AG04449 (cell line): ENCODE measurements at regions not wholly inside any gene's neighbourhood (a gene's known extent, or its start where the extent isn't known, plus 50 kb on each side); places are given as distances from the start of the nearest gene placed in this dataset.

Experiments used
- CTCF ChIA-PET: fragments of 350-600 bp; formaldehyde crosslinking; extraction: SDS; loops from one replicate; lab custom pipeline; 2021; ENCODE audit warnings: antibody characterized with exemption; lab: Yijun Ruan, JAX
- POLR2A ChIA-PET: fragments of 400-600, 350-600 bp; formaldehyde crosslinking; extraction: SDS; loops from one replicate; lab custom pipeline; 2020; ENCODE audit warnings: antibody characterized with exemption, inconsistent platforms; lab: Yijun Ruan, JAX
- DNase-seq: peaks from one replicate; pipeline ENCODE4 v3.0.0-alpha.2; 2010; ENCODE audit warnings: low read depth, low spot score
- H3K4me3 ChIP-seq: 2 replicates; pipeline ENCODE4 v1.5.1; 2011; ENCODE audit warnings: low read depth, mild to moderate bottlenecking, control low read depth, low read length
- CTCF ChIP-seq: IDR thresholded peaks from one replicate; pipeline ENCODE4 v1.5.1; 2011; ENCODE audit warnings: mild to moderate bottlenecking, moderate library complexity, low read length, control low read depth, inconsistent platforms; ENCODE audit not compliant: insufficient read depth; ENCODE audit errors: missing control alignments

GRCh38 chr3:124249038-124249437 lies 257.1 kb upstream of the ROPN1 start:
- no peak overlapping the region for H3K4me3 ChIP-seq
- POLR2A ChIA-PET = no interaction called here
- CTCF ChIA-PET = interaction anchor here (0.7 to 4.3 kb wide), 11 partner anchors 8 to 233 kb away, joined by 3 to 30 read pairs (median 4); no protein-coding TSS in a partner anchor
- TF ChIP-seq CTCF = no peak
- DNase-seq = no peak

GRCh38 chr3:124250053-124250452 lies 258.1 kb upstream of the ROPN1 start:
- POLR2A ChIA-PET = no interaction called here
- no peak for DNase-seq
- no peak for TF ChIP-seq CTCF
- CTCF ChIA-PET = interaction anchor here (0.7 to 4.3 kb wide), 5 partner anchors 10 to 231 kb away, joined by 3 to 30 read pairs (median 4); no protein-coding TSS in a partner anchor
- no peak overlapping the region for H3K4me3 ChIP-seq

GRCh38 chr3:124256156-124256555 lies 264.2 kb upstream of the ROPN1 start:
- DNase-seq = no peak
- POLR2A ChIA-PET = no interaction called here
- CTCF ChIA-PET = no interaction called here
- TF ChIP-seq CTCF = no peak
- H3K4me3 ChIP-seq = no peak overlapping the region

- POLR2A ChIA-PET = no interaction called here
- no peak overlapping the region for H3K4me3 ChIP-seq
- no peak for TF ChIP-seq CTCF
- no peak for DNase-seq
- CTCF ChIA-PET = no interaction called here
These were observed 264.7 kb upstream of the ROPN1 start for GRCh38 chr3:124256599-124256998.

GRCh38 chr3:124257336-124257864 lies 265.5 kb upstream of the ROPN1 start:
- ChIA-PET CTCF (interaction anchor here (0.8 kb wide), 1 partner anchor 9 kb away, joined by 3 read pairs; no protein-coding TSS in a partner anchor), POLR2A (no interaction called here)
- TF ChIP-seq CTCF = no peak
- no peak for DNase-seq
- H3K4me3 ChIP-seq = no peak overlapping the region

- ChIA-PET POLR2A (no interaction called here), CTCF (interaction anchor here (0.8 kb wide), 1 partner anchor 9 kb away, joined by 3 read pairs; no protein-coding TSS in a partner anchor)
- no peak for TF ChIP-seq CTCF
- DNase-seq = no peak
- no peak overlapping the region for H3K4me3 ChIP-seq
These were observed 266.2 kb upstream of the ROPN1 start for GRCh38 chr3:124258057-124258500.
